Activated CD8-positive, alpha-beta memory T cell treated with anti-CD3 and anti-CD28 coated beads, Interleukin-2, amount 50 U/mL, for 24 hours (primary cell): ENCODE measurements at regions not wholly inside any gene's neighbourhood (a gene's known extent, or its start where the extent isn't known, plus 50 kb on each side); places are given as distances from the start of the nearest gene placed in this dataset.
"Not testable (repeated sequence)": the region's sequence is repeated elsewhere in the genome, so short reads cannot be mapped to it uniquely, and the experiment has no call there.

Source experiments
- DNase-seq: peaks from one replicate; pipeline ENCODE4 v3.0.0-alpha.2; 2020; ENCODE audit errors: extremely low read depth

DNA sequence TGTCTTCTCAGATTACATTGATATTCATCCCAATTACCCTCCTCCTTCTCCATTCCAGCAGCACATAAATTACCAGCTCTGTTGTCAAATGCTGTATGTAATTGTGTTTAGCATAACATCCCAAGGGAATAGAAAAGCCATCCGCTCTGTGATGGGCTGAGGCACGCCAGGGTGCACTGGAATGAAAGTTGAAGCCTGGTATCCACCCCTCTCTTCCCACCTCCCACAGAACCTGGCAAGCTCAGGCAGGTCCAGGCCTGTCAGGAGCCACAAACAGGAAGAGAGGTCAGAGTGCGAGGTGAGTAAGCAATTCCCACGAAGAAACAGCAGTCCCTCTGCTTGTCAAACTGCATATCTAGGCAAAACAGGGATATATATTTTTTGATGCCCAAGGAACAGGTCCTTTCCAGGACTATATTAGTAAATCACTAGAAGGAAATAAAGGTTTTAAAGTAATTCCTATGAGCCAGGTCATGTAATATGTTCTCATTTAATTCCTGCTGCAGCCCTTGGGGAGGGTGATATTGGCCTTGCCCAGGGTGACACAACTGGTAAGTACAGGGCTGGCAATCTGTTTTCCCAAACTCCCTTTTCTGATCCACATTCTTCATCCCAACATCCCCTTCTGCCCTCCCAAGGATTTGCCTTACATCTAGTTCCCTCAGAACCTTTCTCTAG is 155.6 kb upstream of the GHITM start:
- no peak for DNase-seq

GRCh38 chr10:83984256-83984640 is 155.1 kb upstream of the GHITM start:
- DNase-seq = no peak

DNA sequence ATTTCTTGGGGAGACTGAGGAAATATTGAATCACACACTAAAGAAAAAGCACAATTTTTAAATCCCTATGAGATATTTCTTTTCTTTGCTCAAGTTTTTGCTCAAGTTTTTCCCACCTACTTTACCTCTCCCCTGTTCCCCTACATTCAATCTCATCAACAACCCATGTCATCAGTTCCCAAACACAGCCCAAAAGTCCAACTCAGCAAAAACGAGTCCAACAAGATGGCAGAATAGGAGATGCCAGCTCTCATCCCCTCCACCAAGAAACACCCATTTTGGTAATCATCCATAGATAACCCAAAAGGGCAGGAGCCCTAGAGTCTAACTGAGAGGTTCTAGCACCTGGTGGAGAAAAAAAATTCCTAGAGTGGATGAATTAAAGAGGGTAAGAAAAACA is 152.5 kb upstream of the GHITM start:
- no peak for DNase-seq

DNA sequence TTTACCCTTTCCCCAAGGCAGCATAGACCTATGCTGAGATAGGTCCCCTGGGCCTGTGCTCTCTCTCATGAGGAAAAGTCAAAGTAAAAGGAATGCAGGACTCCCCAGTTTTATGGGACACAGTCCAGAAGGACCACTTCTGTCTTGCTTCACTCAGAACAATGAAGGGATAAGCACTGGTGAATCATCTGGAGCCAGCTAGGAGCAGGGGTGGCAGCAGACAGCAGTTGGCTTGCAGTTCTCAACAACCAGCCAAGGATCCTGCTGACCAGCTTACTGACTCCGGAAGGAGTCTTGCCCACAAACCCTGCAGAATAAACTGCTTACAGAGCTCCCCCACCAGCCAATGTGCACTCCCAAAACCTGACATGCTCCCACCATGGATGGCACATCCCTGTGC is 152.1 kb upstream of the GHITM start:
- DNase-seq = no peak

GRCh38 chr10:83988435-83988834 is 150.9 kb upstream of the GHITM start:
- DNase-seq = no peak

GRCh38 chr10:83990126-83990525 is 149.2 kb upstream of the GHITM start:
- no peak for DNase-seq

DNA sequence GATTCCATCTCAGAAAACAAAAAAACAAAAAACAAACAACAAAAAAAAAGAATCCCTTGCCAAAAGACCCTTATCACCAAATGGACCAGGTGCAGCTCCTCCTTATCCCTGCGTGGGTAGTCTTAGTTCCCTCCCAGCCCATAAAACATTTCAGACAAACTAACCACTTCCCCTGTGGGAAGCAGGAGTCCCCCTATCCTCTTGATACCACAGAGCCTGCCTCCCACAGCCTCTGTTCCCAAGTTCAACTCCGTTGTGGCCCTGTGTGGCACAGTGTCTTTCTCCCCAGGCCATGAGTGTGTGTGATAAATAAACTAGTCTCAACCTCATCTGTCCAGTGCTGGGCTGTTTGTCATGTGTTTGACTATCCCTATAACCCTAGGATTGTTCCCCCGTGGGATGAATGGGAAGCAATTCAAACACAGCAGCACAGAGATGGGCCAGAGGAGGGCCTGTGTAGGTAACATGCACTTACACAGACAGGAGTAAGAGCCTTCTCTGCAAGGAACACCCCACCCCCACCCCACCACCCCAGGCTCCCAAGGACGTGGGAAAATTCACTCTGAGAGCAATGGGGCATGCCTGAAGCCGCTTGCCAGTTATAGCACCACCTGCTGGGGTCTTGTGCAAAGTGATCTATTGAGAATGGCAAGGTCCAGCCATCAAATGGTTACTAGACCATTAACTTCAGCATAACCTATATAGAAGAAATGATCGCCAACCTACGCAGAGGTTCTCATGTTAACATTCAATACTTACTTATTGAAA is 147.1 kb upstream of the GHITM start:
- DNase-seq = no peak

GRCh38 chr10:83994325-83994724 is 145.0 kb upstream of the GHITM start:
- no peak for DNase-seq

GRCh38 chr10:83995738-83996331 is 143.5 kb upstream of the GHITM start:
- DNase-seq = no peak

- DNase-seq = no peak
These were observed 135.1 kb upstream of the GHITM start for GRCh38 chr10:84004221-84004620.

GRCh38 chr10:84005403-84005802 is 133.9 kb upstream of the GHITM start:
- no peak for DNase-seq

DNA sequence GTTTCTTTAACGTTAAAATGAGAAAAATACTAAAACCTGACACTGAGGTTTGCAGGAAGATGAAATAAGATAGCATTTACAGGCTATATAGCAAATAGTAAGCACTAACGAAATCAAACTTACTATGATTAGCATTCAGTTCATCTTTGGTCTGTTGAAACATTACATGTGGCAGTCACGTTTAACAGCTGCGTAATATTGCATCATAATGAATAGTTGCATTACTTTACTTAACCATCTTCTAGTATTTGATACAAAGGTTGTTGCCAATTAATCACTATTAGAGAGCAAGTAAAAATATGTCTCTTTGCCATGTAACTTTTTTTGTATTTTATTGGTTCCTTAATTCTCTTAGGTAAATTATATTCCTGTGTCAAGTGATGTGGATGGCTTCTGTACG is 131.8 kb upstream of the GHITM start:
- DNase-seq = no peak

DNA sequence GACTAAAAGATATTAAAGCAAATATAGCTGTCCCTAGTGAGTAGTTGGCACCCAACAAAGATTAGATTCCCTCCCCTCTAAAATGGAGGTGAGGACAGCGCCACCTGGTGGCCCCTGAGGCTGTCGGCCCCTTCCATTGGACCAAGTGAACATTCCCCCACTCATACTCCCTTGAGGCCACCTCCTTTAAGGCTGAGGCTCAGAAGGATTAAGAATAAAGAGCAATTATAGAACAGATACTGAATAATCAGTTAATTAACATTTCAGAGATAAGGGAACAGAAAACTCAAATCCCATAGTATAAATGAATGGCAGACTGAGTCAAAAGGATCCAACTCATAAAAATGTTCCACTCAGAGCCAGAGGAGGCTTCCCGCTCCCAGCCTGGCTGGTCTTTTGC is 130.4 kb upstream of the GHITM start:
- peak; percentile 5 for DNase-seq

DNA sequence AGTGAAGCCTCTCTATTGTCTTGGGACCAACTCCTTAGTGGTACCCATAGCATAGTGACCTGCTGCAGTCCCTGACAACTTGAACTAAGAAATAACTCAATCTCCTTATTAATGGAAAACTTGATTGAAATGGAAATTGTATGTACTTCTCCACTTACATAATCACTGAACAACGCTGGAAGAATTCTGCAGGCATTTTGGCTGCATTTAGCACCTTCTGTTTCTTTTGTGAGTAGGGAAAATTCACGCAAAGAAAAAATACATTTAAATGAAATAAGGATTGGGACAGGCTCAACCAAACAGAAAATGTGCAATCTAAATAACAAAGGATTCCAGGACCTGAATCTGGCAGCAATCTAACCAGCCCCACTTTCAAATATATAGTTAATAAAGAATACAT is 126.9 kb upstream of the GHITM start:
- DNase-seq = no peak

- DNase-seq = no peak
These were observed 126.4 kb upstream of the GHITM start for GRCh38 chr10:84012831-84013458.

- no peak for DNase-seq
These were observed 123.3 kb upstream of the GHITM start for GRCh38 chr10:84015877-84016595.

- DNase-seq = no peak
These were observed 120.5 kb upstream of the GHITM start for GRCh38 chr10:84018826-84019225.

DNA sequence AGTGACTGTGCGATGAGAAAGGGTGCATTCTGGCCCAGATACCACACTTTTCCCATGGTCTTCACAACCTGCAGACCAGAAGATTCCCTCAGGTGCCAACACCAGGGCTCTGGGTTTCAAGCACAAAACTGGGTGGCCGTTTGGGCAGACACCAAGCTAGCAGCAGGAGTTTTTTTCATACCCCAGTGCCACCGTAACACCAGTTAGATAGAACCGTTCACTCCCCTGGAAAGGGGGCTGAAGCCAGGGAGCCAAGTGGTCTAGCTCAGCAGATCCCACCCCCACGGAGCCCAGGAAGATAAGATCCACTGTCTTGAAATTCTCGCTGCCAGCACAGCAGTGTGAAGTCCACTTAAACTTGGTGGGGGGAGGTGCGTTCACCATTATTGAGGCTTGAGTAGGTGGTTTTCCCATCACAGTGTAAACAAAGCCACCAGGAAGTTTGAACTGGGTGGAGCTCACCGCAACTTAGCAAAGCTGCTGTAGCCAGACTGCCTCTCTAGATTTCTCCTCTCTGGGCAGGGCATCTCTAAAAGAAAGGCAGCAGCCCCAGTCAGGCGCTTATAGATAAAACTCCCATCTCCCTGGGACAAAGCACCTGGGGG is 119.4 kb upstream of the GHITM start:
- not testable (repeated sequence) for DNase-seq

DNA sequence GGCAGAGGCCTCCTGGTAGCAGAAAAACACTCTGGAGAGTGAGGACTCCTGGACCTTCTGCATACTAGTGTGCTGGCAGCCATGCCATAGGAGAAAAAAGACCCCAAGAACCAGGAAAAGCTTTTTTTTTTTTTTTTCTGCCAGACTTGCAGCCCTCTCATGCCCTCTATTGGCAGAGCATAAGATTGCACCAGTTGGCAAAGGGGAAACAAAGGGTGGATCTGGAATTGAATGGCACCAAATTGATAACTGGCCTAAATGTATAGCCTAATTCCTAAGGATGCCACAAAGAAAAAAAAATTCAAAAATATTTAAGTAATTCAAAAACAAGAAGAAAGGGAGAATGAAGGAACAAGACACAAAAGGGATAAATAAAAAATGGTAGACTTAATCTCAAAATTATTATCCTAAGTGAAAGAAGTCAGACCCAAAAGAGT is 112.5 kb upstream of the GHITM start:
- DNase-seq = no peak

- DNase-seq = no peak
These were observed 109.5 kb upstream of the GHITM start for GRCh38 chr10:84029840-84030239.

GRCh38 chr10:84038035-84038434 is 101.3 kb upstream of the GHITM start:
- no peak for DNase-seq

DNA sequence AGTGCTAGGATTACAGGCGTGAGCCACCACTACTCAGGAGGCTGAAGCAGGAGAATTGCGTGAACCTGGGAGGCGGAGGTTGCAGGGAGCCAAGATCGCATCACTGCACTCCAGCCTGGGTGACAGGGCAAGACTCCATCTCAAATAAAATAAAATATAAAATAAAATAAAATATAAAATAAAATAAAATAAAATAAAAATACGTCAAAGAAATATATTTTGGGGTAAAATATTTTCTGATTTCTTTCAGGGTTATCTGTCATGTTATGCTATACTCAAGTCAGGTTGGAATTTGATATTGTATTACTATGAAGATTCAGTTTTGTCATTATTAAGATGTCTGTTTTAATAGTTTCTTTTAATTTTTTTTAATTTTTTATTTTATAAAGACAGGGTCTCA is 99.4 kb upstream of the GHITM start:
- no peak for DNase-seq
